ENCODE measurements at regions not wholly inside any gene's neighbourhood (a gene's known extent, or its start where the extent isn't known, plus 50 kb on each side); places are given as distances from the start of the nearest gene placed in this dataset.

DNA sequence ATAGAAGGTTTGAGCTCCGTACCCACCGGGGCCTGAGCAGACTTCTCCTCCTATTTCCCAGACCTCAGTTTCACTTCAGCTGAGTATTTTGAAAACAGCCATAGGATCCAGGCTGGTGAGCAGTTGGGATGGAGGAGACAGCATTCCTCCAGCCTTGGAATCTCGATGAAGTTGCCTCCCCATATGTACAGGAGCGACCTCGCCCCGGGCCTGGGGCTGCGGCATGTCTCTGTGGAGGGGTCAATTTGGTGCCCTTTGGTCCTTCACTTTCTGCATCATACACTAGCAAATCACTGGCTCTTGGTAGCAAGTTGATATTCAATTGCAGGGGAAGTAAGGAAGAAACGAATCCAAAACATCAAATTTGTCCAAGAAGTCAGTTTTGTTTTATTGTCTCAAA lies 402.0 kb upstream of the IRX4 start:
- H3K9me3 Mint-ChIP-seq (ENCODE audit: unreplicated experiment) = peaks cover 7% of the 10 kb centered on the region
- peaks cover 1% of the 10 kb centered on the region for H3K4me1 Mint-ChIP-seq (ENCODE audit: low read depth, unreplicated experiment)
- H3K27me3 Mint-ChIP-seq (ENCODE audit: unreplicated experiment) = peaks cover 9% of the 10 kb centered on the region
- DNase-seq = no peak
- TF ChIP-seq, protein P1, sequence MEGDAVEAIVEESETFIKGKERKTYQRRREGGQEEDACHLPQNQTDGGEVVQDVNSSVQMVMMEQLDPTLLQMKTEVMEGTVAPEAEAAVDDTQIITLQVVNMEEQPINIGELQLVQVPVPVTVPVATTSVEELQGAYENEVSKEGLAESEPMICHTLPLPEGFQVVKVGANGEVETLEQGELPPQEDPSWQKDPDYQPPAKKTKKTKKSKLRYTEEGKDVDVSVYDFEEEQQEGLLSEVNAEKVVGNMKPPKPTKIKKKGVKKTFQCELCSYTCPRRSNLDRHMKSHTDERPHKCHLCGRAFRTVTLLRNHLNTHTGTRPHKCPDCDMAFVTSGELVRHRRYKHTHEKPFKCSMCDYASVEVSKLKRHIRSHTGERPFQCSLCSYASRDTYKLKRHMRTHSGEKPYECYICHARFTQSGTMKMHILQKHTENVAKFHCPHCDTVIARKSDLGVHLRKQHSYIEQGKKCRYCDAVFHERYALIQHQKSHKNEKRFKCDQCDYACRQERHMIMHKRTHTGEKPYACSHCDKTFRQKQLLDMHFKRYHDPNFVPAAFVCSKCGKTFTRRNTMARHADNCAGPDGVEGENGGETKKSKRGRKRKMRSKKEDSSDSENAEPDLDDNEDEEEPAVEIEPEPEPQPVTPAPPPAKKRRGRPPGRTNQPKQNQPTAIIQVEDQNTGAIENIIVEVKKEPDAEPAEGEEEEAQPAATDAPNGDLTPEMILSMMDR (IDR thresholded peaks at IDR 0.05; ENCODE audit: partially characterized antibody, unreplicated experiment) = no peak
- no peak overlapping the region for H3K4me3 Mint-ChIP-seq (ENCODE audit: unreplicated experiment)
- no peak overlapping the region for H3K27ac Mint-ChIP-seq (ENCODE audit: unreplicated experiment)
- no peaks in the 10 kb centered on the region for H3K36me3 Mint-ChIP-seq (ENCODE audit: unreplicated experiment)

DNA sequence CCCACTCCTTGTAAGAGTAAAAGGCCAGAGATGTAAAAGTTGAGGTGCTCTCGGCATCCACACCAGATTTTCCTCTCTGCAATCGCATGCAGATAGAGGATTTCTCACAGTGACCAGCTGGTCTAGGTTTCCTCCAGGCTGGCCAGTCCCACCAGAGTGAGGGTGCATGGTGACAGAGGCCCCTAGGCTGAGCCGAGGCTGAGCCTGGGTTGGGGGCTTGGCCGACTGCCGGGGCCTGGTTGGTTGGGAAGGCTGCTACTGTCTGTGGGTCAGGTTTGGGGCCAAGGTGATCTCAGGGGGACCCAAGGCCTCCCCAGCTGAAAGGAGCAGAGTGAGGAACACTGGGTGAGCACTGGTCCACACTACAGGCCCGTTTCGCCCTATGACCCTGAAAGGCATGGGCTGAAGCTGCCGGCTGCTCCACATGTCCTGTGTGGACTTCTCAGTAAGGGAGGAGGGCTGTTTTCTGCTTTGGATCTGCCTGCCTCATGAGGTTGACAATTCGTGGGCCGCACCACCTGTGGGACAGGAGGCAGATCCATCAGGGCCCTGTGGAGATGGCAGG lies 400.8 kb upstream of the IRX4 start:
- peaks cover 1% of the 10 kb centered on the region for H3K4me1 Mint-ChIP-seq (ENCODE audit: low read depth, unreplicated experiment)
- H3K4me3 Mint-ChIP-seq (ENCODE audit: unreplicated experiment) = no peak overlapping the region
- peaks cover 7% of the 10 kb centered on the region for H3K9me3 Mint-ChIP-seq (ENCODE audit: unreplicated experiment)
- H3K27me3 Mint-ChIP-seq (ENCODE audit: unreplicated experiment) = peaks cover 9% of the 10 kb centered on the region
- no peak overlapping the region for H3K27ac Mint-ChIP-seq (ENCODE audit: unreplicated experiment)
- no peak for DNase-seq
- TF ChIP-seq, protein P1 (IDR thresholded peaks at IDR 0.05; ENCODE audit: partially characterized antibody, unreplicated experiment) = no peak
- no peaks in the 10 kb centered on the region for H3K36me3 Mint-ChIP-seq (ENCODE audit: unreplicated experiment)

DNA sequence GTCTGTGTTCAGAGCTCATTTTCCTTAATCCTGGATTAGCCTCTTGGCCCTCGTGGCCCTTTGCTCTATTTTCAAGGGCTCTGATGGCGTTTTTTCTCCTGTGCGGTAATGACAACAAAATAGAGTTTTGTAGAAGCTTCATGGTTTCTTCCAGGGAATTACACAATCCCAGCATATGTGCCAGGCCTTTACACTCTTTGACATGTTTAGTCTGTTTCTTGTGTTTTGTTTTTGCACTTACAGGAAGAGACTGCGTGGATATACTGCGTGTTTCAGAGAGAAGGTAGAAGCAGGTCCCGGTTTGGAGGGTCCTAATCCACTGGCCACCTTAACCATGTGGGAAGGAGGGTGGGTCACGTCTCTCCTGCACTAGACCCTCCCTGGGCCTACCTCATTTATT lies 400.2 kb upstream of the IRX4 start:
- H3K36me3 Mint-ChIP-seq (ENCODE audit: unreplicated experiment) = no peaks in the 10 kb centered on the region
- H3K4me3 Mint-ChIP-seq (ENCODE audit: unreplicated experiment) = no peak overlapping the region
- no peak overlapping the region for H3K27ac Mint-ChIP-seq (ENCODE audit: unreplicated experiment)
- no peak for DNase-seq
- TF ChIP-seq, protein P1 (IDR thresholded peaks at IDR 0.05; ENCODE audit: partially characterized antibody, unreplicated experiment) = no peak
- H3K4me1 Mint-ChIP-seq (ENCODE audit: low read depth, unreplicated experiment) = peaks cover 1% of the 10 kb centered on the region
- peaks cover 8% of the 10 kb centered on the region for H3K9me3 Mint-ChIP-seq (ENCODE audit: unreplicated experiment)
- H3K27me3 Mint-ChIP-seq (ENCODE audit: unreplicated experiment) = peaks cover 8% of the 10 kb centered on the region

DNA sequence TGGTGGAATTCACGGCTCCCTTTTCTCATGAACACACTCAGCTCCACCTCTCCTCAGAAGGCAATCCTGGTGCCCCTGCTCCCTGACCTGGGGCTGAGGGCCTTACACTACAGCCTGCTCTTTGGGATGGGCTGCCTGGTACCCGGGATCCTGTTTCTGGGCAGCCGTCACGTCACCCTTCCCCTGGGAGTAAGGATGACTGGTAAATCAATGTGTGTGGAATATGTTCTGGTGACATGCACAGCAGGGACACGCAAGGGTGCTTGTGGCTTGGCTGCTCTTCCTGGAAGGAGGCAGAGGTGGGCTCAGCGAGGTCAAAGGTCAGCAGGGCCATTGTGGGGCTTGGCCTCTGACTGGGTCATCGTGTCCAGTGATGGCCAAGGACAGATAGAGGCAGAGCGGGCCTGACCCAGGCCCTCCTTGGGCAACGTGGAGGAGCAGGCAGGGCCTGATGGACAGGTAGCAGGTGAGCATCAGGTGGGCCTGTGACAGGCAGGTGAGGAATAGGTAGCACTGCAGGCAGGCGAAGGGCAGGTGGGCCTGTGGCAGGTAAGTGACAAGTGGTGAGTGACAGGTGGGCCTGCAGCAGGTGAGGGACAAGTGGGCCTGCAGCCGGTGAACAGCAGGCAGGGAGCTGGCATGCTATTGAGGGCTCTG lies 399.4 kb upstream of the IRX4 start:
- H3K27ac Mint-ChIP-seq (ENCODE audit: unreplicated experiment) = no peak overlapping the region
- TF ChIP-seq, protein P1 (IDR thresholded peaks at IDR 0.05; ENCODE audit: partially characterized antibody, unreplicated experiment) = no peak
- DNase-seq = no peak

DNA sequence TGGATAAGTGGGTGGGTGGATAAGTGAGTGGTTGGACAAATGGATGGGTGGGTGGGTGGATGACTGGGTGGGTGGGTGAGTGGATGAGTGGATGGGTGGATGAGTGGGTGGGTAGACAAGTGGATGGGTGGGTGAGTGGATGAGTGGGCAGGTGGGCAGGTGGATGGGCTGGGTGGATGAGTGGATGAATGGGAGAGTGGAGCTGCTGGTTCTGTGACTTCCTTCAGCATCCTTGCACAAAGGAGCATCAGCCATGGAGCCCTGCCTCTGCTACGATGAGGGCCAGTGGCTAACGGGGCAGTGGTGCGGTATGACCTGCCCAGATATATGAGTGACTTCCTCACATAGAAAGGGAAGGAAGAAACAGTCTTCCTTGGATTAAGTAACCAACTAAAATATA lies 398.7 kb upstream of the IRX4 start:
- TF ChIP-seq, protein P1 (IDR thresholded peaks at IDR 0.05; ENCODE audit: partially characterized antibody, unreplicated experiment) = no peak
- Mint-ChIP-seq H3K9me3 (ENCODE audit: unreplicated experiment) (peaks cover 10% of the 10 kb centered on the region), H3K36me3 (ENCODE audit: unreplicated experiment) (no peaks in the 10 kb centered on the region), H3K27me3 (ENCODE audit: unreplicated experiment) (peaks cover 6% of the 10 kb centered on the region), H3K27ac (ENCODE audit: unreplicated experiment) (no peak overlapping the region), H3K4me3 (ENCODE audit: unreplicated experiment) (no peak overlapping the region), H3K4me1 (ENCODE audit: low read depth, unreplicated experiment) (peaks cover 1% of the 10 kb centered on the region)
- DNase-seq = no peak

More for the DNA sequence above, 399.4 kb upstream of the IRX4 start:
- Mint-ChIP-seq H3K4me1 (ENCODE audit: low read depth, unreplicated experiment) (peaks cover 1% of the 10 kb centered on the region), H3K9me3 (ENCODE audit: unreplicated experiment) (peaks cover 10% of the 10 kb centered on the region), H3K36me3 (ENCODE audit: unreplicated experiment) (no peaks in the 10 kb centered on the region), H3K27me3 (ENCODE audit: unreplicated experiment) (peaks cover 8% of the 10 kb centered on the region), H3K4me3 (ENCODE audit: unreplicated experiment) (no peak overlapping the region)

All from glutamatergic neuron (in vitro differentiated cells).